Nephron (organoid): ENCODE measurements at regions not wholly inside any gene's neighbourhood (a gene's known extent, or its start where the extent isn't known, plus 50 kb on each side); places are given as distances from the start of the nearest gene placed in this dataset.

Experiments
- H3K27ac Mint-ChIP-seq, 3 experiments: 2 replicates each; pipeline ENCODE4 v1.8.0; 2020; ENCODE audit warnings: mixed read lengths in 3 of 3, mild to moderate bottlenecking in 2 of 3, moderate library complexity in 1 of 3
- H3K27me3 Mint-ChIP-seq: 2 replicates; pipeline ENCODE4 v1.8.0; 2021; ENCODE audit warnings: low read depth, mild to moderate bottlenecking, moderate library complexity, mixed read lengths
- H3K36me3 Mint-ChIP-seq: 2 replicates; pipeline ENCODE4 v1.8.0; 2020; ENCODE audit warnings: low read depth, mixed read lengths
- H3K4me1 Mint-ChIP-seq: 2 replicates; pipeline ENCODE4 v1.8.0; 2020; ENCODE audit warnings: mixed read lengths
- H3K4me3 Mint-ChIP-seq, 3 experiments: 2 replicates each; pipeline ENCODE4 v1.8.0; 2020; ENCODE audit warnings: mild to moderate bottlenecking in 3 of 3, mixed read lengths in 3 of 3, moderate library complexity in 2 of 3
- H3K9me3 Mint-ChIP-seq: 2 replicates; pipeline ENCODE4 v1.8.0; 2020; ENCODE audit warnings: mixed read lengths
- TF ChIP-seq, protein P1 (sequence below), 3 experiments: fragments of 200-600 bp; sonication (generic); IDR thresholded peaks; one replicate each; pipeline ENCODE4 v1.5.0; 2021; ENCODE audit warnings: antibody characterized with exemption in 3 of 3; ENCODE audit not compliant: unreplicated experiment in 3 of 3

DNA sequence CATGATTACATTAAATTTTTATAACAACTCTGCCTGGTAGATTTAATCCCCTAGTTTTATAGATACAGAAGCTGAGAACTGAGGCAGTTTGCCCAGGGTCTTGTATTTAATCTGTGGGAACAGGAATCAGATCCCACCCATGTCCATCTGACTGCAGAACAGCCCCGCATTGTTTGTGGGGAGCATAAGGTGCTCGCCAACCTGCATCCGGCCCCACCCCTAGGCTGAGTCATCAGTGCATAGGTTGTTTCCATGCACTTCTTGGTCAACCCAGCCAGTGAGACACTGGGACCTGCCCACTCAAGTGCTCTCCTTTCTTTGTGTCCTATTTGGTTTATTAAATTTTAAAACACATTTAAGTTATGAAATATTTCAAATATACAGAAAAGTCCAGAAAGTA lies 266.2 kb downstream of the OPA1 start:
- peaks cover 25% of the 10 kb centered on the region for H3K4me1 Mint-ChIP-seq
- no peaks in the 10 kb centered on the region for H3K9me3 Mint-ChIP-seq
- H3K27ac Mint-ChIP-seq, result no peak overlapping the region
- TF ChIP-seq, protein P1, sequence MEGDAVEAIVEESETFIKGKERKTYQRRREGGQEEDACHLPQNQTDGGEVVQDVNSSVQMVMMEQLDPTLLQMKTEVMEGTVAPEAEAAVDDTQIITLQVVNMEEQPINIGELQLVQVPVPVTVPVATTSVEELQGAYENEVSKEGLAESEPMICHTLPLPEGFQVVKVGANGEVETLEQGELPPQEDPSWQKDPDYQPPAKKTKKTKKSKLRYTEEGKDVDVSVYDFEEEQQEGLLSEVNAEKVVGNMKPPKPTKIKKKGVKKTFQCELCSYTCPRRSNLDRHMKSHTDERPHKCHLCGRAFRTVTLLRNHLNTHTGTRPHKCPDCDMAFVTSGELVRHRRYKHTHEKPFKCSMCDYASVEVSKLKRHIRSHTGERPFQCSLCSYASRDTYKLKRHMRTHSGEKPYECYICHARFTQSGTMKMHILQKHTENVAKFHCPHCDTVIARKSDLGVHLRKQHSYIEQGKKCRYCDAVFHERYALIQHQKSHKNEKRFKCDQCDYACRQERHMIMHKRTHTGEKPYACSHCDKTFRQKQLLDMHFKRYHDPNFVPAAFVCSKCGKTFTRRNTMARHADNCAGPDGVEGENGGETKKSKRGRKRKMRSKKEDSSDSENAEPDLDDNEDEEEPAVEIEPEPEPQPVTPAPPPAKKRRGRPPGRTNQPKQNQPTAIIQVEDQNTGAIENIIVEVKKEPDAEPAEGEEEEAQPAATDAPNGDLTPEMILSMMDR (IDR thresholded peaks at IDR 0.05; ENCODE audit: unreplicated experiment in 3 of 3), result no peak
- H3K36me3 Mint-ChIP-seq, result no peaks in the 10 kb centered on the region
- H3K27me3 Mint-ChIP-seq, result peaks cover 12% of the 10 kb centered on the region
- no peak overlapping the region for H3K4me3 Mint-ChIP-seq

DNA sequence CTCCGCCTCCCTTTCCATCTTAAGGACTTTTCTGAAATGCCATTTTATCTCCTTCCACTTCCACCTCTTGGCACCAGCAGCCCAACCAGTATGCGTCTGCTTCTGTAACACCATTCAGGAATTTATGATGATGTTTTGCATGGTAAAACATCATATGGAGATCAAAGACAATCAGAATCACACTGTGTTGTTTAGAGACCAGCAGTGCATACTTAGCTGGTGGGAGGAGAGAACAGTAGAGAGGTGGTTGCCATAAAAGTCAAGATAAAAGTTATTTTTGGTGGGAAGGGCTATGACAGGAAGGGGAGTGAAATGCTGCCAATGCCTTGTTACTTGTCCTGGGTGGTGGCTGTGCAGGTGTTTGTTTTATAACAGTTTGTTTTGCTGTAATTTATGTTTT lies 268.0 kb downstream of the OPA1 start:
- Mint-ChIP-seq H3K4me1 (peaks cover 30% of the 10 kb centered on the region), H3K4me3 (no peak overlapping the region), H3K36me3 (no peaks in the 10 kb centered on the region), H3K27me3 (peaks cover 12% of the 10 kb centered on the region), H3K9me3 (no peaks in the 10 kb centered on the region), H3K27ac (no peak overlapping the region)
- TF ChIP-seq, protein P1 (IDR thresholded peaks at IDR 0.05; ENCODE audit: unreplicated experiment in 3 of 3), result no peak

DNA sequence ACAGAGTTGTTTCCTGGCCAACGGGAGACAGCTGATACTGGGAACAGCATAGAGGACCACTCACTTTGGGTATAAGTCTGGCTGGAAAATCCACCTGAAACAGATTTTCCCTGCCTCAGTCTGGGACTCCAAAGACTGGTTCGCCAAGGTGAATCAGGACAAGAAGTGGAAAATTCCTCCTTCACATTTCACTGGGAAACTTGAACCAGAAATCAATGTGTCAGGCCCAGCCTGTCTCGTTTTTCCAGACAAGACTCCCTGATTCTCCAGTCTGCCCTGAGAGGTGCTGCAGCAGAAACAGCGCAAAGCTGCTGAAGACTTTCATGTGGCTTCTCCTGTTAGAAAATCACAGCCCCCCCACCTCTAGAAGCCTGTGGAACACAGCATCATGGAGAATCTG lies 269.8 kb downstream of the OPA1 start:
- H3K27ac Mint-ChIP-seq, result peak overlapping the region in 1 of 3 experiments; percentile 64
- TF ChIP-seq, protein P1 (IDR thresholded peaks at IDR 0.05; ENCODE audit: unreplicated experiment in 3 of 3), result no peak
- no peaks in the 10 kb centered on the region for H3K9me3 Mint-ChIP-seq
- H3K27me3 Mint-ChIP-seq, result peaks cover 15% of the 10 kb centered on the region
- H3K36me3 Mint-ChIP-seq, result no peaks in the 10 kb centered on the region
- H3K4me1 Mint-ChIP-seq, result peaks cover 30% of the 10 kb centered on the region
- no peak overlapping the region for H3K4me3 Mint-ChIP-seq

DNA sequence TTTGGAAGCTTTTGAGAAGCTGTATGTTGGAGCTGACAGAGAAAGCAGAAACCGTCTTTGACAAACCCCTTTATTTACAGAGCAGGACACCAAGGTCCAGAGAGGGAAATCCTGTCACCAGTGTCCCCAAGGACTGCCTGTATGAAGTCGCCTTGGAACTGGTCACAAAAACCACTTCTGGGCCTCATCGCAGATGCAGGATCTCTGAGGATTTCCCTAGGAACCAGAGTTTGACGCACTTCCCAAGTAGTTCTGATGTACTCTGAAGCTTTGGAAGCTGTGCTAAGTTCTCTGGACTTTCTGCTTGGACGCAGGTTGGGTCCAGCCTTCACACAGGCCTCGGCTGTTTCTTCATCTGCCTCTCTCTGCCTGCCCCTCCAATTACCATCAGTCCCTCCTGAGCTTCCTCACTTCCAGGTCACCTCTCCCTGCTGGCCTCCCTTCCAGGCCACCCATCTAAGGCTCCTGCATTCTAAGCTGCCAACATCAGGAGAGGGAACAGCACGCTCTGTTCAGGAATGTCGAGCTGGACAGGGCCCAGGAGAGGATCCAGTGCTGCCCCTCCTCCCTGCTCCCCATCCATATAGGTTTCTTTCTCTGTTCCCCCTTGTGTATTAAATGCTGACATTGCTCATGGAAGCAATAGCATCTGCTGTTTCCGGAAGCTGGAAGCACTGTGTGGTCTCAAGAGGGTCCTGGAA lies 270.8 kb downstream of the OPA1 start:
- Mint-ChIP-seq H3K27ac (peak overlapping the region in 2 of 3 experiments; percentile 11 to 21), H3K4me3 (no peak overlapping the region), H3K27me3 (peaks cover 24% of the 10 kb centered on the region), H3K9me3 (no peaks in the 10 kb centered on the region), H3K4me1 (peaks cover 37% of the 10 kb centered on the region), H3K36me3 (no peaks in the 10 kb centered on the region)
- TF ChIP-seq, protein P1 (IDR thresholded peaks at IDR 0.05; ENCODE audit: unreplicated experiment in 3 of 3), result no peak

DNA sequence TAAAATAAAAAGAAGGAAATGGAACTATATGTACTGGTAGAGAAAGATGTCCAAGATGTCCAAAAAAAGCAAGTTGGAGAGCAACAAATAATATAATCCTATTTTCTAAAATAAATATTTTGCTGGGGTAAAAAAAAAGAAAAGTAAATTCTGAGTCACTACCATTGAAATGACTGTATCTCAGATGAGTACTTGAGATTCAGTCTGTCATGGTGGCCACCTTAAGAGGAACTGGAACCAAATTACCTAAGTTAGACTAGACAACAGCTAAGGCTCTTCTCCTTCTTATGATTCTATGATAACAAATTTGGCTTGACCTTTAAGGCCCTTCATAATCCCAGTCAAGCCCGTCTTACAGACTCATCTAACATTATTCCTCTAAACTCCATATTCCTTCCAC lies 270.6 kb upstream of the HES1 start:
- Mint-ChIP-seq H3K4me3 (no peak overlapping the region), H3K9me3 (no peaks in the 10 kb centered on the region), H3K4me1 (peaks cover 42% of the 10 kb centered on the region), H3K27ac (no peak overlapping the region), H3K27me3 (peaks cover 33% of the 10 kb centered on the region), H3K36me3 (no peaks in the 10 kb centered on the region)
- TF ChIP-seq, protein P1 (IDR thresholded peaks at IDR 0.05; ENCODE audit: unreplicated experiment in 3 of 3), result no peak

DNA sequence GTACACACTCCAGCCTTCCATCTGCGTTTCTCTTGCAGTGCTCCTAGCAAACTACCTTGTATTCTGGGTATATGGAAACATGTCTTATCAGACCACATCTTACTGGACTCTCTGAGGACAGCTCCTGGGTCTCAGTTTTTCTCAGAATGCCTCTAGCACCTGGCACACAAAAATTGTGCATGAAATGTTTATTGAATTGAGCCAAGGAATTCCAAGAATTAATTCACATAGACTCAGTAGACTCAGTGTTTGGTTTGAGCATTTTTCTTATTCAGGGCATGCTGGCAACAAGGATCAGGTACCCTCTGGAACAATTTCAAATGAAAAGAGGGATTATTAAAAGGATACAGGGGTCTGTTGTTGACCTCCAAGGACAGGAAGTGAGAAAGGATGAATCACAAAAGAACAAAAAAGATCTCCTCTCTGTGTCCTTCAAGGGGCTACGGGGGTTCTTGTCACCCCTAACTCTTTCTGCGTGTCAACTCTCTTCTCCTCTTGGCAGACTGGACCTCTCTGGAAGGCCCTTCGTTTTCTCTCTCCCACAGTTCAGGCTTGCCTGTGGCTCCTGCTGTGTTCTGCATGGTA lies 270.0 kb upstream of the HES1 start:
- no peak overlapping the region for H3K27ac Mint-ChIP-seq
- no peak overlapping the region for H3K4me3 Mint-ChIP-seq
- no peaks in the 10 kb centered on the region for H3K36me3 Mint-ChIP-seq
- TF ChIP-seq, protein P1 (IDR thresholded peaks at IDR 0.05; ENCODE audit: unreplicated experiment in 3 of 3), result no peak
- H3K9me3 Mint-ChIP-seq, result no peaks in the 10 kb centered on the region
- peaks cover 42% of the 10 kb centered on the region for H3K4me1 Mint-ChIP-seq
- peaks cover 39% of the 10 kb centered on the region for H3K27me3 Mint-ChIP-seq
